Right lobe of liver (tissue), 4 donors: ENCODE measurements at regions not wholly inside any gene's neighbourhood (a gene's known extent, or its start where the extent isn't known, plus 50 kb on each side); places are given as distances from the start of the nearest gene placed in this dataset.

Experiments
- POLR2A ChIP-seq: fragments of 450-650 bp; IDR thresholded peaks from one replicate; pipeline ENCODE4 v1.6.1; 2017; ENCODE audit warnings: antibody characterized with exemption, mild to moderate bottlenecking
- TF ChIP-seq, protein P1 (sequence below), 4 donors: fragments of 200-600 bp in 3 of 4; fragments of 450-650 bp in 1 of 4; IDR thresholded peaks; one replicate each; pipeline versions ENCODE4 v1.5.1 to v1.8.0; 2016 to 2022; ENCODE audit warnings: antibody characterized with exemption in 4 of 4, mild to moderate bottlenecking in 2 of 4
- donor health status: DM: no; HTN: no; CAD: no.
- donor health status: DM: no; HTN: no; CAD: no.
- donor health status: DM: no; HTN: yes; CAD: no.

GRCh38 chr4:116752027-116752426 lies 333.3 kb downstream of the TRAM1L1 start:
- TF ChIP-seq, protein P1, sequence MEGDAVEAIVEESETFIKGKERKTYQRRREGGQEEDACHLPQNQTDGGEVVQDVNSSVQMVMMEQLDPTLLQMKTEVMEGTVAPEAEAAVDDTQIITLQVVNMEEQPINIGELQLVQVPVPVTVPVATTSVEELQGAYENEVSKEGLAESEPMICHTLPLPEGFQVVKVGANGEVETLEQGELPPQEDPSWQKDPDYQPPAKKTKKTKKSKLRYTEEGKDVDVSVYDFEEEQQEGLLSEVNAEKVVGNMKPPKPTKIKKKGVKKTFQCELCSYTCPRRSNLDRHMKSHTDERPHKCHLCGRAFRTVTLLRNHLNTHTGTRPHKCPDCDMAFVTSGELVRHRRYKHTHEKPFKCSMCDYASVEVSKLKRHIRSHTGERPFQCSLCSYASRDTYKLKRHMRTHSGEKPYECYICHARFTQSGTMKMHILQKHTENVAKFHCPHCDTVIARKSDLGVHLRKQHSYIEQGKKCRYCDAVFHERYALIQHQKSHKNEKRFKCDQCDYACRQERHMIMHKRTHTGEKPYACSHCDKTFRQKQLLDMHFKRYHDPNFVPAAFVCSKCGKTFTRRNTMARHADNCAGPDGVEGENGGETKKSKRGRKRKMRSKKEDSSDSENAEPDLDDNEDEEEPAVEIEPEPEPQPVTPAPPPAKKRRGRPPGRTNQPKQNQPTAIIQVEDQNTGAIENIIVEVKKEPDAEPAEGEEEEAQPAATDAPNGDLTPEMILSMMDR (IDR thresholded peaks at IDR 0.05) = no peak
- no peak for TF ChIP-seq POLR2A
